ENCODE measurements at regions not wholly inside any gene's neighbourhood (a gene's known extent, or its start where the extent isn't known, plus 50 kb on each side); places are given as distances from the start of the nearest gene placed in this dataset.

DNA sequence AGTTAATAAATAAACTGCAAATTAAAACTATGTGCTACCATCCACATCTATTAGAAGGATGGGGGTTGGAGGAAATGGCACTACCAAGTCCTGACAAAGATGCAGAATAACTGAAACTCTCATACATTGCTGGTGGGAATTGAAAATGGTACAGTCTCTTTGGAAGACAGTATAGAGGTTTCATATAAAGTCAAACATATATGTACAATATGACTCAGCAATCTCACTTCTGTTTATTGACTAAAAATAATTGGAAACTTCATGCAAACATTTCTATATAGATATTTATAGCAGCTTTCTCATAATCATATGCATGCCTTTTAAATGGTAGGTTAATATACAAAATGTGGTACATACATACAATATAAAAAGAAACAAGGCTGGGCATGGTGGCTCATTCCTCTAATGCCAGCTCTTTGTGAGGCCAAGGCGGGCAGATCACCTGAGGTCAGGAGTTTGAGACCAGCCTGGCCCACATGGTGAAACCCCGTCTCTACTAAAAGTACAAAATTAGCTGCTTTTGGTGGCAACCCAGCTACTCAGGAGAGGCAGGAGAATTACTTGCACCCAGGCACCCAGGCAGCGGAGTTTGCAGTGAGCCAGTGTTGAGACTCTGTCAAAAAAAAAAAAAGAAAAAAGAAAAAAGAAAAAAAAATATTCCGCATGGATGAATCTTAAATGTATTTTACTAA, 225.0 kb upstream of the CXXC4 start:
- CTCF ChIA-PET: no interaction called here
- ATAC-seq: no peak
- Histone ChIP-seq H3K9ac (ENCODE audit: low read length) (no peak overlapping the region), H2AFZ (ENCODE audit: low read length) (no peak overlapping the region), H3K9me2 (replicated peaks; ENCODE audit: low read length) (no peaks in the 10 kb centered on the region), H3K4me2 (ENCODE audit: low read length) (no peak overlapping the region), H4K20me1 (ENCODE audit: low read length) (no peaks in the 10 kb centered on the region), H3K27me3 (ENCODE audit: low read length) (no peaks in the 10 kb centered on the region), H3F3A (ENCODE audit: low read length, unreplicated experiment) (no peaks in the 10 kb centered on the region), H3K4me1 (ENCODE audit: insufficient read depth, low read length) (no peaks in the 10 kb centered on the region), H3K36me3 (ENCODE audit: low read depth, low read length) (no peaks in the 10 kb centered on the region), H3K79me2 (ENCODE audit: low read length) (no peaks in the 10 kb centered on the region), H3K9me3 (ENCODE audit: low read length) (no peaks in the 10 kb centered on the region), H3K27ac (ENCODE audit: low read length) (no peak overlapping the region), H3K4me3 (ENCODE audit: low read length) (no peak overlapping the region)
- intact Hi-C loops (cut with micrococcal nuclease): no loop called here
- POLR2A ChIA-PET (ENCODE audit: unreplicated experiment): no interaction called here
- DNase-seq: no peak
- TF ChIP-seq, protein P1, sequence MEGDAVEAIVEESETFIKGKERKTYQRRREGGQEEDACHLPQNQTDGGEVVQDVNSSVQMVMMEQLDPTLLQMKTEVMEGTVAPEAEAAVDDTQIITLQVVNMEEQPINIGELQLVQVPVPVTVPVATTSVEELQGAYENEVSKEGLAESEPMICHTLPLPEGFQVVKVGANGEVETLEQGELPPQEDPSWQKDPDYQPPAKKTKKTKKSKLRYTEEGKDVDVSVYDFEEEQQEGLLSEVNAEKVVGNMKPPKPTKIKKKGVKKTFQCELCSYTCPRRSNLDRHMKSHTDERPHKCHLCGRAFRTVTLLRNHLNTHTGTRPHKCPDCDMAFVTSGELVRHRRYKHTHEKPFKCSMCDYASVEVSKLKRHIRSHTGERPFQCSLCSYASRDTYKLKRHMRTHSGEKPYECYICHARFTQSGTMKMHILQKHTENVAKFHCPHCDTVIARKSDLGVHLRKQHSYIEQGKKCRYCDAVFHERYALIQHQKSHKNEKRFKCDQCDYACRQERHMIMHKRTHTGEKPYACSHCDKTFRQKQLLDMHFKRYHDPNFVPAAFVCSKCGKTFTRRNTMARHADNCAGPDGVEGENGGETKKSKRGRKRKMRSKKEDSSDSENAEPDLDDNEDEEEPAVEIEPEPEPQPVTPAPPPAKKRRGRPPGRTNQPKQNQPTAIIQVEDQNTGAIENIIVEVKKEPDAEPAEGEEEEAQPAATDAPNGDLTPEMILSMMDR (conservative IDR thresholded peaks at IDR 0.05; ENCODE audit: low read depth, low read length): no peak
- TF ChIP-seq EZH2phosphoT487 (IDR thresholded peaks at IDR 0.05; ENCODE audit: borderline replicate concordance, low read length): no peak
- no peak for TF ChIP-seq EZH2 (IDR thresholded peaks at IDR 0.05; ENCODE audit: low read length, unreplicated experiment)
- BruUV-seq (replicated peaks): no TSS peak

DNA sequence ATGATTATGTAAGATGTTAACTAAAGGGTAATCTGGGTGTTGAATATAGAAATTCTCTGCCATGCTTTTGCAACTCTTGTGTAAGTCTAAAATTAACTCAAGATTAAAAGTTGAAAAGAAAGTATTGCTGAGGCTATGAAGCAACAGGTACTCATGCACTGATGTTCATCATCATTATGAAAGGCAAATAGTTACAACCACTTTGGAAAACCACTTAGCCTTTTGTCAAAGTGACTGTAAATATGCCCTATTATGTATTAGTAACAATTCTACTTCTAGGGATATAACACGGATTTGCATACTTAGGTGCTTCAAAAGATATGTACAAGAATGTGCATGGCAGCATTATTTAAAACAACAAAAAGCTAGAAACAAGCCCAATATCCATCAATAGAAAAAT, 227.8 kb upstream of the CXXC4 start:
- no peak for DNase-seq
- Histone ChIP-seq H3K9ac (ENCODE audit: low read length) (no peak overlapping the region), H3K9me3 (ENCODE audit: low read length) (no peaks in the 10 kb centered on the region), H3K4me2 (ENCODE audit: low read length) (no peak overlapping the region), H3K36me3 (ENCODE audit: low read depth, low read length) (no peaks in the 10 kb centered on the region), H3K9me2 (replicated peaks; ENCODE audit: low read length) (no peaks in the 10 kb centered on the region), H3F3A (ENCODE audit: low read length, unreplicated experiment) (no peaks in the 10 kb centered on the region), H3K4me1 (ENCODE audit: insufficient read depth, low read length) (peaks cover 3% of the 10 kb centered on the region), H2AFZ (ENCODE audit: low read length) (no peak overlapping the region), H3K27me3 (ENCODE audit: low read length) (no peaks in the 10 kb centered on the region), H4K20me1 (ENCODE audit: low read length) (no peaks in the 10 kb centered on the region), H3K4me3 (ENCODE audit: low read length) (no peak overlapping the region), H3K79me2 (ENCODE audit: low read length) (no peaks in the 10 kb centered on the region), H3K27ac (ENCODE audit: low read length) (no peak overlapping the region)
- intact Hi-C loops (cut with micrococcal nuclease): no loop called here
- no peak for ATAC-seq
- no TSS peak for BruUV-seq (replicated peaks)
- CTCF ChIA-PET: no interaction called here
- POLR2A ChIA-PET (ENCODE audit: unreplicated experiment): no interaction called here
- TF ChIP-seq, protein P1 (conservative IDR thresholded peaks at IDR 0.05; ENCODE audit: low read depth, low read length): no peak
- TF ChIP-seq EZH2phosphoT487 (IDR thresholded peaks at IDR 0.05; ENCODE audit: borderline replicate concordance, low read length) (no peak), EZH2 (IDR thresholded peaks at IDR 0.05; ENCODE audit: low read length, unreplicated experiment) (no peak)

DNA sequence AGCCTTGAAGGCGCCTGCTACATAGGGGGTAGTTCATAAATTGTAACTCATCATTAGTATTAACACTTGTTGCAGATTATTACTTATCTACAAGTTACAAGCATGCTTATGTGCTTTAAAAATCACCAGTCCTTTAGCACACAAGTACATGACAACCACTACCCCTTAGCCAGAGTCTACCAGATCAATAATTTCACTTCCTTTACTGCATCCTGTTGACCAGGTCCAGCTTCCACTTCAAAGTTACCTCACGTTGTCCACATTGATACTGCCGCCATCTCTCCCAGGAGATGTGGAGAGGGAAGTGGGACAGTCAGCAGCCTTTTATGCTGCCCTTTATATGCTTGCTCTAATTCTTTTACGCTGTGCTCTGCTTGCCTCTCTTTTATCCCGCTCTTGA, 231.3 kb upstream of the CXXC4 start:
- ChIA-PET CTCF (no interaction called here), POLR2A (ENCODE audit: unreplicated experiment) (no interaction called here)
- Histone ChIP-seq H3K9me2 (replicated peaks; ENCODE audit: low read length) (no peaks in the 10 kb centered on the region), H3K27ac (ENCODE audit: low read length) (no peak overlapping the region), H4K20me1 (ENCODE audit: low read length) (no peaks in the 10 kb centered on the region), H3K4me1 (ENCODE audit: insufficient read depth, low read length) (peaks cover 33% of the 10 kb centered on the region), H3K27me3 (ENCODE audit: low read length) (no peaks in the 10 kb centered on the region), H3K4me3 (ENCODE audit: low read length) (no peak overlapping the region), H3K9ac (ENCODE audit: low read length) (no peak overlapping the region), H3F3A (ENCODE audit: low read length, unreplicated experiment) (peaks cover 11% of the 10 kb centered on the region), H3K4me2 (ENCODE audit: low read length) (no peak overlapping the region), H3K79me2 (ENCODE audit: low read length) (no peaks in the 10 kb centered on the region), H3K9me3 (ENCODE audit: low read length) (no peaks in the 10 kb centered on the region), H2AFZ (ENCODE audit: low read length) (no peak overlapping the region), H3K36me3 (ENCODE audit: low read depth, low read length) (no peaks in the 10 kb centered on the region)
- TF ChIP-seq EZH2 (IDR thresholded peaks at IDR 0.05; ENCODE audit: low read length, unreplicated experiment) (no peak), EZH2phosphoT487 (IDR thresholded peaks at IDR 0.05; ENCODE audit: borderline replicate concordance, low read length) (no peak)
- TF ChIP-seq, protein P1 (conservative IDR thresholded peaks at IDR 0.05; ENCODE audit: low read depth, low read length): no peak
- ATAC-seq (no peak), DNase-seq (no peak)
- intact Hi-C loops (cut with micrococcal nuclease): no loop called here
- BruUV-seq (replicated peaks): no TSS peak

Data from PC-3 (cell line).